NCI-H2029 (cell line): ENCODE measurements at regions not wholly inside any gene's neighbourhood (a gene's known extent, or its start where the extent isn't known, plus 50 kb on each side); places are given as distances from the start of the nearest gene placed in this dataset.
"Not testable (repeated sequence)": the region's sequence is repeated elsewhere in the genome, so short reads cannot be mapped to it uniquely, and the experiment has no call there.

ENCODE experiments used
- DNase-seq: peaks from one replicate; lab custom pipeline; 2025; lab: John Stamatoyannopoulos, UW

DNA sequence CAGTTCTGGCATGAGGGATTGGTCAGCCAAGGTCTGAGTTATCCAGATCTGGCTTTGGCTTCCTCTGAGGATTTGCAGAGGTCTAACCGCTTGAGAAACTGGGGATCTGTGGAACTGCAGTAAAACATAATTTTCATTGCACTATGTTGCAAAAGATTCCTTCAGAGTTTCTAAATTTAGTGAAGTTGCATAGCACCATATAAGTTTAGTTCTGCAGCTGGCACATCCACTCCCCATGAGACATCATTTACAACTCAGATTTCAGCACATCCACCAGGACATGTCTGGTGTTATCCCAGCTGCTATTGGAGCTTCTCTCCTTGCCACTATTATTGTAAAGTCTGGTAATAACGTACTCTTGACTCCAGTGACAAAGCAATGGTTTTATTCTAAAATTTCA is 181.5 kb downstream of the CWF19L2 start:
- no peak for DNase-seq

DNA sequence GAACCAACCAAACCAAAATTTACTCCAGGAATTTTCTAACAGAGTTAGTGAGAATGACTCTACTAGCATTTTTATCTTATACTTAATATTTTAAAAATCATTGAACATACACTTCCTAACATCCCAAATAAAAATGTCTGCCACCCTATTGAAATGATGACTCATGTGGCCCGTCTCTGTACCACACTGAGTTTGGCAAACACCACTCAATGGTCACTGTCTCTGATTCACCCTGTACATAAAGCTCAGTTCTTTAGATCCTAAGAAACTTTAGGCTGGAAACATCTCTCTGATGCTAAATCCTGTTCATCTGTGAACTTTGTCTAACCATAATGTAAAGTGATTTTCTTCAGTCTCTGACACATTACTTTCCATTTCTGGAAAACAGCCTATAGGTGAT is 182.0 kb downstream of the CWF19L2 start:
- no peak for DNase-seq

DNA sequence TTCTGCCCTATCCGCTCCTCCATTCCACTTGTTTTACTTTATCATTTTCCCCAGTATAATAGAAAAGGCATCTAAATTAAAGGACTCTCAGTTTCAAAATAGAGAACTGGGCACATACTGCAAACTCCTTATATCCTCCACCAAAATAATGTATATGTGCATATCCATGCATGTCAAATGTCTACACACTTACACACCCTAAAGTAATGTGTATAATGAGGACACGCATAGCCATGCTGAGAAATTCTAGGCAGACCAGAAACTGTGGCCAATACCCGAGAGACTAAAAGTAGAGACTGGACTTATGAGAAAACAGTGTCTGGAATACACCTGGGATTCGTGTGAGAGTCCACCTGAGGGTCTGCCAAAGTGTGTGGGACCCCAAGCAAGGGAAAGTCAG is 183.5 kb downstream of the CWF19L2 start:
- no peak for DNase-seq

DNA sequence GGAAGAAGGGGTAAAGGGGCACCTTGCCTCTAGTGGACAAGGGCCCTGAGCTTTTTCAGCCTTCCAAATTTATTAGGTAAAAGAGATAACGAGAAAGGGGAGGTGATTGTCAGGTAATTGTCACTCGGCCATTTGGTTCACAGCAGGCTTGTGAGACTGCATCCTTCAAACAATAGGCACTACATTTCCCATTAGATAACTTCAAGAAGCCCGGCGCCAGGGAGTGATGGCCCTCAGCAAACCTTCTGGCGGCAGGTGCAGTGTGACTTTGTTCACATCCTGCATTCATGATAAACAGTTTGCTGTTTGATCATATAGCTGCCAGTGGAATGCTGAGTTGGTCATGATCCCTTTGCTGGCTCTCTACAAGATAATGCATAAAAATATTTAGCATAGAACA is 185.1 kb downstream of the CWF19L2 start:
- no peak for DNase-seq

DNA sequence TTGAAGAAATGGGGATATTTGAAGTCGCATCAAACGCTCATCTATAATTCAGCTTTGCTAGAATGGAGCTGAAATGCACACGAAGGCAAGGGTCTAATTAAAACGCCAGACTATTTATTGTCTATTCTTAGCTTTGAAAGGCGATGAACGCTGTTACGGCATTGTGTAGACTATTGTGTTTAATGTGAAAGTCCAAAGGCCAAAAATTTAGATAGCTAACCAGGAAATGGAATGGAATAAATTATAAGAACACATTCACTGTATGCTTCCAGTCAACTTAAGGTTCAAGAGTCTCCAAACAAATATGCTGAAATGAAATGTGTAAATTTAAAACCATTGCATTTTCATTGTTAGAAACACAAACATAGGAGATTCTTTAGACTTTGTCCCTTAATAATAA is 186.2 kb downstream of the CWF19L2 start:
- DNase-seq: no peak

DNA sequence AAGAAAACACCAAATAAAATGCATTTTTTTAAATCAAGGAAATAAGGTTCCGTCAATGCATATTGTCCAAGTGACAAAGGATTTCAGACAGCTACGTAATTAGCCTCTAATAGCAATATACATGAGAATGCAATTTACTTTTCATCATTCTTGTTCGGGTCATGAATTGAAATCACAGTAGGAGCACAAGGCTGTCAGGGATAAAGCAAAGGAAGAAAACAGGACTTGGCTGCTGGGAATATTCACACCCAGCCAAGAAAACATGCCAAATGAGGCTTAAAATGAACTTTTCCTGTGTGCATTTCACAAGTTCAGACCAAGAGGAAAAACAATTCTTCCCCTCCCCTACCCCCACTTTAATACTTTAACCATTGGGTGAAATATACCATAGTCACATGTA is 188.6 kb downstream of the CWF19L2 start:
- no peak for DNase-seq

DNA sequence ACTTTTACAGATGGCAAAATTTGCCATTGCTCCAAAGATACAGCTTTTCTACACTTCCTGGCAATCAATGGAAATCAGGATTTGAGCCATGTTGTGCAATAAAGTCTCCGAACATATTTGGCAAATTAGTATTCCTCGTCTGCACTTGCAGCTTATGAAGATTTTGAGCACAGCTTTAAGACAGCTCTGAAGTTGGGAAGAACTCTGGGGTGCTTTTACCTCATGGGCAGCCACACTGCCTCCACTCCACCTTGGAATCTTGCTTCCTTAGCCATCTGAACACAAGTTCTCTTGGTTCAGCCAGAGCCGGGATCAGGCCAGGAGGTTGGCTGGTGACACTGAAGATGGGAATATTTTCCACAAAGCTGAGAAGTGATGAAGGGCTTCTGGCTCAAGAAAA is 191.2 kb downstream of the CWF19L2 start:
- DNase-seq: no peak

DNA sequence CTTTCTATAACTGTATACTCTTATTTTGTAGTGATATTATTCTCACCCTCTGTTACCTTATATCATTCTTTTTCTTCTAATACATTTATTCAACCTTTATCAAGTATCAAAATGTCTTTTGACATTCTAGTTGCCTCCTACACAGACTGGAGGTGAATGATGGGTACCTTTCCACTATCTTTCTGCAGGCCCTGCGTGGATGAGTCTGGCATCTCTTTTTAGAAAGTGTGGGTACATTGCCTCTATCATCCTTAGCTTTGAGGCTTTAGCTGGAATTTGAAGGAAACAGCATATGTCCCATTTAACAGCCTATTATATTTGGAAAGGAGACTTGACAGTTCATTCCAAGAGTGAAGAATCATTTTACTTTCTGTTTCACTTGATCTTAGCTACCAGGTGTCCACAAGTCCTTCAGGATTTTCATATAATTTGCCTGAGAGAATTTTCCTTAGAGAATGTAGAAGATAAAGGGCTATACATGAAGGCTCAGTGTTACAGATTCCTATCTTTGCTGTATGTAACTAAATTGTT is 192.0 kb downstream of the CWF19L2 start:
- no peak for DNase-seq

DNA sequence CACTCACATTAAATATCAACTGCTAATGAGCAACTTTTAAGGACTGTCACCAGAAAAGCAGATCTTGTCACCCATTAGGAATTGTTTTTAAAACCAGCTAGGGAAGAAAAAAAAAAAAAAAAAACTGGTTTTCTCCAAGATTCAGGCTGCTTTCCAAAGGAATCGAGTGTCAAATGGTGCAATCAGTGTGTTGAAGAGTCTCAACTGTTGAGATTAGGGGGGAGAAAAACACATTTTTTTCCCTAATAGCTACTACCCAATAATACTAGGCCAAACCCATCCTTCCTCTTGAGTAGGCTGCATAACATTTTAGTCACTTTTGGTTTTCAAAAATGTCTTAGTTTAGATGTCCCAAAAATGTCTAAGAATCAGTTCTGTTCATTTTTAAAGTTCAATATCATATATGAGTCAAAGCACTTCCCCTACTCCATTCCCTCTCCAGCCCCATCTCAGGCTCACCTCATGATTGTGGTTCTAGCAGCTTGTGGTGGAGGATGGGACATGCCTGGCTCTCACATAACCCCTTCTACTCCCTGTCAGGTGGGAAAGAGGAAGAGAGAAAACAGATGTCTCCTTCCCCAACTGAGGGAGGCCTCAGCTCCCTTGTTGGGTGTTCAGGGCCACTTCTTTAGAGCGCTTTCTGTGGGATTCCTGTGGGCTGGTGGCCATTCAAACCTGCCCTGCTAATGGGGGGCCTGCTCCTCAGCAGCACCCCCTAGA is 193.6 kb downstream of the CWF19L2 start:
- no peak for DNase-seq

DNA sequence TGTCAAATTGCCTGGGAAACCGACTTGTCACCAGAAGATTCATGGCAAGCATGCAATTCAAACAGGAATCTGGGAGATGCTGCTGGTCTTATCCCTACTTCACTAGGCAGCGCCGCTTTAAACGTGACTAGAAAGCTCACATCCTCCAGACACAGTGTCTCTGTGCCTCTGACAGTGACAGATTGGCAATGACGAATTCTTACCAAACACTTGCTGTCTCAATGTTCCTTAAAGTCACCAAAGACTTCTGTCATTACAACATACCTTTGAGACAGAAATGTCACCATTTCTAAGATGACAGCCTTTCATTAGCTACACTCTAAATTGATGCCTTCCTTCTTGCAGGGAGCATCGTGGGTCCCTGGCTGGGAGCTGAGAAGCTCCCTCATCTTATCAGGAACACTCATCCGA is 197.8 kb downstream of the CWF19L2 start:
- no peak for DNase-seq

DNA sequence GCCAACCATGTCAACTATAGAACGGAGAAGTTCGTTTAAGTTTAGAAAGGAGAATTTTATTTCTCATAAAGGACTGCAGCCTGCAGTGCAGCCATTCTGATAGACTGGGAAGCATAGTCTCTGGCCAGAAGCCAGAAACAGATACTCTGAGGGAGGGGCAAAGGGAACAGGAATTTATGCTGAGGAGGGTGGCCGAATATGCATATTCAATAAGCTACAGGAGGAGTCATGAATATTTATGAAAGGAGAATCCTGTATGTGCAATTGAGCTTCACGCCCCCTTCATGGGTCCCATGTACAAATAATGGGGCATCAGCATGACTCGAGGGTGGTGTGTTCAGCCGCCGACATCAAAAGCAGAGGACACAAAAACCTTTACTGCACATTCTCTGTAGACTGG is 199.9 kb downstream of the CWF19L2 start:
- no peak for DNase-seq

DNA sequence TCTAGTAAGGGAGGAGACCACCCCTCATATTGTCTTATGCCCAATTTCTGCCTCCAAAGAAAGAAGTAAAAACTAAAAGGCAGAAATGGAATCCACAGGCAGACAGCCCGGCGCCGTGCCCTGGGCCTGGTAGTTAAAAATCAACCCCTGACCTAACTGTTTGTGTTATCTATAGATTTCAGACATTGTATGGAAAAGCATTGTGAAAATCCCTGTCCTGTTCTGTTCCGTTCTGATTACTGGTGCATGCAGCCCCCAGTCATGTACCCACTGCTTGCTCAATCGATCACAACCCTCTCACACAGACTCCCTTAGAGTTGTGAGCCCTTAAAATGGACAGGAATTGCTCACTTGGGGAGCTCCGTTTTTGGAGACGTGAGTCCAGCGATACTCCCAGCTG is 204.0 kb downstream of the CWF19L2 start:
- DNase-seq: not testable (repeated sequence)

DNA sequence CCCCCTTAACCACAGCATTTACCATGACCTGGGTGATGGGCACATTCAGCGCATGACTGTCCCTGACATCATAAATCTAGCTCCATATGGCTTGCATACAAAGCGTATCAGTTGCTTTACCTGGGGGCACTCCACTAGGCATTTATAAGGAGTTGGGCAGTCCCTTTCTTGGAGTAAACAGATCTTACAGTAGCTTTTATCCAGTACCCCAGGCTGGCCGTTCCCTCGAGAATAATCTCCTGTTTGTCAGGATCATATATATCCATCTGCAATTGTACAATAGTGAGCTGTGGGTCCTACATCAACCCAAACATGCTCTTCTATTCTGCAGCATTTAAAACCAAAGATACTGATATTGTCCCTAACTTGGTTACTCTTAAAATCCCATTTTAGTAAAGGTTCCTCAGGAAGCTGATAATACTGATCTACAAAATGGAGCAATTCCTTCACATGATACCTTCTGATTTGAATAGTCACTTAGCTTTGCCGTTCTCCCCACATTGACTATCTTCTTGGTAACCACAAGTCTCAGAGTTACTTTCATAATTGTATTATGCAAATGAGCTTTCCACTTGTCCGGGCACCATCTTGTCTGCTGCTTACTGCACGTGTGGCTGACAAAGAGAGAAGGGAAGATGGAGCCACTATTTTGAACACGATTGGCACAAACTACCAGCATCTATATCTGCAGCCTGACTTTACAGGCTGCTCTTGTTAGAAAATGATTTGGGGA is 205.0 kb downstream of the CWF19L2 start:
- no peak for DNase-seq

DNA sequence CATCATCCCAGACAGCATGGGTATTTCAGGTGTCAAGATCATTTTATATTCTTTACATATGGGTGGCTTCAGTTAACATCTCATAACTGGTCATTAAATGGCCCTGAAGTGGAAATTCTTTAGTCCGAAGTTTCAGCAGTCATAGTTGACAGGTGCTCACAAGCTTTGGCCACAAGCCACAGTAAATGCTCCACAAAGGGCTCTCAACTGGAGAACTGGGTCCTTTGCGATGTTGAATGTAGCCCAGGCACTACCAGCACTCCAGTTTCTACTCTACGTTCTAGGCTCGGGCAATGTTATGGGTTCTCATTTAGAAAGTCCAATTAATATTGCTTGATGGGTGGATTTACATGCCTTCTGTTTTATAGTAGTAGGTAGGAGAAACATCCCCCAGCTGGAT is 206.3 kb downstream of the CWF19L2 start:
- DNase-seq: no peak

DNA sequence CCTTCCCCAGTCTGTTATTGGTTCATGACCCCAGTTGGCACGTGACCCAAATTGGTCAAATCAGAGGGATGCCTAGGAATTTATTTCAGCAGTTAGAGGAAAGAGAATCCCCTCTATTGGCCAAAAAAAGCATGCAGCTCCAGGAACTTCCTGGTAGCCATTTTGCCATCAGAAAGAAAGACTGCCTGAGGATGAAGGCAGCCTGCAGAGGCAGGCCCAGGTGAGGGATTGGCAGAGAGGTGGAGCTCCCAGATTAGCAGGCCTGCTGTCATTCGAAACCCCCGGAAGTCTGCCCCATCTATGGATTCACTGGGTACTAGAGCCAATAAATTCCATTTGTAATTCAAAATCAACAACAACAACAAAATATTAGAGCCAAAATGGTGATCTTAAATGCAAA is 207.6 kb downstream of the CWF19L2 start:
- DNase-seq: no peak

DNA sequence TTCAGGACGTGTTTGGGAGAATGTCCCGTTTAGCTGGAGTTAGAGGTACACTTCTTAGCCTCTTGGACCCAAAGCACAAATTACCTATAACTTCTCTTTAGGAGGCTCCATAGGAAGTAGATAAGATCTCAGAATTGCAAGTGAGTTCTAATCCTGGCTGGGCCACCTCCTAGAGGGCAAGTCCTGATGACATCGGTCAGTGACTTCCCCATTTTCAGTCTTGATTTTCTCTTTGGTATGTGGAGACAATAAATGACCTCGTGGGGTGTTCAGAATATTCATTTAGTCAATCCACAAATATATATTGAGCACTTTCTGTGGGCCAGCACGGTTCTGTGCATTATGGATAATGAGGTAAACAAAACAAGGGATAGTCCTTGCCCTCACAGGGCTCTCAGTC is 208.6 kb downstream of the CWF19L2 start:
- DNase-seq: no peak

DNA sequence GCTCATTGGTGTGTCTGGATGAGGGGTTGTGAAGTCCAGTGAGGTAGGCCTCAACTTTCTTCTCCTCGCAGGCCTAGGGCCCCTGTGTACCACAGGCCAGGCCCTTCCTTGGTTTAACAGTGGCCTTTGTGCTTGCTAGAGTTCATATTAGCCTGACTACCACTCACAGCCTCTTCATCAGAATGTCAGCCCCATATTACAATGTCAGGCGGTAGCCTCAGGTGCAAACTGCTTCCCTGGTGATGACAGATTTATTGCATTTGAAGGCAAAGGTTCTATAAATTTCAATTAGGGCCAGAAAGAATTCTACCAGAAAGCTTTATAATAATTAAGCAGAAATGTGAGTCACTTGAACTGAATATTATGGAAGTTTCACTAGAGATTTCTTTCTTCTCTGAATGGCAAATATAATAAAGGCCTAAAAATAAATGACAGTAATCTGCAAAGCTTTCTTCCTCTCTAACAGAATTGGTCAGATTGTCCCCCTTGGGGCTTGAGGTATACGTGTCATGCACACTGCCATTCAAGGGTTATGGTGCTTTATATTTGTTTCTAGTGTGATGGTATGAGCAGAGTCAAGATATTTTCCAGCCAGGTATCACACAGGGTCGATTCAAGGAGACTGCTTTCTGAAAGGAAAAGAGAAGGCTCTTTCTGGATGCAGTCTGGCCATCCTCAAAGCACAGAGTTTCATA is 210.3 kb downstream of the CWF19L2 start:
- no peak for DNase-seq

DNA sequence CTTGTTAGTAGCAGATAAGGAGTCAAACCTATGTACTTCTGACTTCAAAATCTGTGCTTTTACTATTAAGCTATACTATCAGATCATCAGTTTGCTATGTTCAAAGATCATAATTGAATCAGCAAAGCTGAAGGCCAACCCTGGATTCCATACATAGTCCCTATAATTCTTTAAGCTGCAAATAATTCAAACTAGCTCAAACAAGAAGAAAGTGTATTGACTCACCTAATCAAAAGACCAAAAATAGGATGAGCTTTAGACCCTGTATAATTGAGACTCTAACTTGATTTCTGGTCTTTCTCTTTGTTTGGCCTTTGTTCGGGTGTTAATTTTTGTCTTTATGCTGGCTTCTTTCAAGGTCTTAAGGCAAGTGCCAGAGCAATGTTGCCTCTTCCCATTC is 213.7 kb downstream of the CWF19L2 start:
- no peak for DNase-seq

DNA sequence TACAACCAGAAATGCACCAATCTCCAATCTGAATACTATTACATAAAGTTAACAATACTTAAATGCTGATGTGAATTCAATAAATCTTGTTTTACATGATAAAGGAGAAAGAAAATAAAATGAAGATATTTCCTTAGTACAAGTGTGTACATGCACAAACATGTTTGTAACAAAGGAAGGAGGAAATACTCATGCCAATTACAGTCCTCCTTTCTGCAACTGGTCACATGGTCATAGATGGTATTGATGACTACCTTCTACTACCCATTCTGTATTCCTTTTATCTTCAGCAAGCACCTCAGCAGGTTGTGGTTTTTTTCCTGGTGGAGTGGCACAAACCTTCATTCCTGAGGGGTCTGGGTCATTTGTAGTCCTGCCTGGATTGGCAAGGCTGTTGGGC is 214.2 kb upstream of the GUCY1A2 start:
- no peak for DNase-seq

DNA sequence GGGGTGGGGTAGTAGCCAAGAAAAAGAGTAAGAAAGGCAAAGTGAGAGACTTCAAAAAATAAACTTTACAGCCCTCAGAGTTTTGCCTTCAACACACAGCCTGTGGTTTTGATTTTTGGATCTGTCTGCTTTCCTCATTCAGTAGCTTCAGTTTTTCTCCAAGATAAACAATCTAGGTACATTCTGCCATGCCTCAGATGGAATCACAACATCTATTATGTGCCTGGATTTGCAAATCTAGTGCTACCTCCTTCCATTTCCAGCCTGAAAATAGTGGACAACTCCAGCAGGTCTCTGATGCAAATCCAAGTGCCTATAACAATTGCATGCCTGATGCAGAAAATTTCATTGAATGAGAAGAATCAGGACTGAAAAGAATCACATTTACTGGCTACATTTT is 206.6 kb upstream of the GUCY1A2 start:
- no peak for DNase-seq

DNA sequence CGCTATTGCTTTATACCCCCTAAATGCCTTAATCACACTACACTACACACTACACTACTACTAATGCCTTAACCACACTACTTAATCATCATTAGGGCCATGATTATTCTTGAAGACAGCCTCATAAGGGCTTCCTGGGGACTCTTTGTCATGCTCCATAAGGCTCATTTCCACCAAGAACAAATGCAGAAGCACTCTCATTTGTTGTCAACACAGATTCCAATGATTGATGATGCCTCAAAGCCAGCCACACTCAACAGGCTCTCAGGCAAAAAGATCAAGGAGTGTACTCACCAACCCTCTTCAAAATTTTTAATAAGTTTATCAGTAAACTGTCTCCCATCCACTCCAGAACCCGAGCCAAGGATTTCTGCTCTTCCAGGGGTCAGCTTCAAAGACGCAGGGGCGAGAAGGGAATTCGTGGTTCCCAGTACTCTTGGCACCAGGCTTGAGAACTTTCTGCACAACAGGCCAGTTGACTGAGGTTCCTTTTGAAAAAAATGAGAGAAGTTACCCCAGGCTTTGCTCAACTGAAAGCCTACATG is 204.7 kb upstream of the GUCY1A2 start:
- no peak for DNase-seq

DNA sequence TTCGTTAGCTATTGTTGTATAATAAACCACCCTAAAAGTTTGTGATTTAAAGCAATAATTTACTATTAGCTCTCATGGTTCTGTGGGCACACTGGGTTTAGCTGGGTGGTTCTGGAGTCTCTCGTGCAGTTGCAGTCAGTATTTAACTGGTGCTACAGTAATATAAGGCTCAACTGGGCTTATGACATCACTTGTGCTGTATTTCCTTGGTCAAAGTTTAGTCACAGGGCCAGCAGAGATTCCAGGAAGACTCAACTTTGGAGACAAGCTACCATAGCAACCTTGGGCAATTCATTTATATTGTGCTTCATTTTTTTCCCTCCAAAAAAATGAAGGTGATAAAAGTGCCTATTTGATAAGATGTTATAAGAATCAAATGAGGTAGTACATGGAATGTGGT is 204.2 kb upstream of the GUCY1A2 start:
- DNase-seq: no peak
